Muscle of back (tissue), 3 donors: ENCODE measurements at regions not wholly inside any gene's neighbourhood (a gene's known extent, or its start where the extent isn't known, plus 50 kb on each side); places are given as distances from the start of the nearest gene placed in this dataset.

Experiments used
- DNase-seq, 3 donors: peaks; one replicate each; pipeline versions ENCODE4 v3.0.0 to v3.0.0-alpha.2; 2013

DNA sequence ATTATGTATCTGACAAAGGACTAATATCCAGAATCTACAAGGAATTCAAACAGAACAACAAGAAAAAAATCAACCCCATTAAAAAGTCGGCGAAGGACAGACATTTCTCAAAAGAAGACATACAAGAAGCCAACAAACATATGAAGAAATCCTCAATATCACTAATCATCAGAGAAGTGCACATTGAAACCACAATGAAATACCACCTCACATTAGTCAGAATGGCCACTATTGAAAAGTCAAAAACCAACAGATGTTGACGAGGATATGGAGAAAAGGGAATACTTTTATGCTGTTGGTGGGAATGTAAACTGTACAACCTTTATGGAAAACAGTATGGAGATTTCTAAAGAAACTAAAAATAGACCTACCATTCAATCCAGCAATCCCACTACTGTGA is 233.1 kb upstream of the PLSCR5 start:
- DNase-seq, result no peak

DNA sequence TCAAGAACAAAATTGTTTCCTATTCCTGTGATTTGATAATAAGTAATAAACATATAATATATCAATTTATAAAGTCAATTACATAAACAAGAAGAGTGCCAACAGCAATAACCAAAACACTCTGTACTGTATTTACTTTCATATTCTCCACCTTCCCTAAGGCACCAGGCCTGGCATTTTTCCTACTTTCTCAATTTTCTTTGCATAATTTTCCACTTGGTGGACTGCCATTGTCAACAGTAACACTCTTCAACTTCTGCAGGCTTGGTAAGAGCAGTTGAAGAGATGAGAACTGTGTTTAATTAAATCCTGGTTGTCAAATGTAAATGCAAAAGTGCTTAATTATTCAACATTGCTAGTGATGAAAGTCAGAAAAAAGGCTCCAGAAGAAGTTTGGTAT is 229.8 kb upstream of the PLSCR5 start:
- no peak for DNase-seq

DNA sequence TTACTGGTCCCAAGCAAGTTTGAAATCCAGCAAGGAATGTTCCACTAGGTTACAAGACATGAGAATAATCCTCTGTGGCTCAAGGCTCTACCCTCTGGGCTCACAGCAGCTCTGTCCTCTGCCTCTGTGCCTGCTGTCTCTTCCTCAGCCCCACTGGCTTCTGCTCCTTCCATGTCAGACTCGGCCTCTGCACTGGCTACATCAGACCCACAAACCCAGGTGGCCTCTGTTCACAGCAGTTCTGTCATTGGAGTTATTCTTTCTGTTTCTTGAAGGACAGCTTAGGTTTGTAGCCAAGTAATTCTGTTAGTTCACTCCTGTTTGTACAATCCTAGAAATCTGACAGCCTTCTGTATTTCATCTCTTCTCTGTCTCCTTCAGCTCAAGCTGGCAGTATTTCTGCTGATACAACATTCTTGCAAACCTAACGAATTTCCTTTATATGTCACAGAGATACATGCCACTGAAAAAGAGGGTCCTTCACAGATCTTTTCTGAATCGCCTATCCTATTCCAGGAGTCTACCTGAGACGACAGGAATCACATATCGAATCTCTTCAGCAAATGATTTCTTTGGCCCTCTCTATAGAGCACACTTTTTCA is 227.8 kb upstream of the PLSCR5 start:
- DNase-seq, result no peak

DNA sequence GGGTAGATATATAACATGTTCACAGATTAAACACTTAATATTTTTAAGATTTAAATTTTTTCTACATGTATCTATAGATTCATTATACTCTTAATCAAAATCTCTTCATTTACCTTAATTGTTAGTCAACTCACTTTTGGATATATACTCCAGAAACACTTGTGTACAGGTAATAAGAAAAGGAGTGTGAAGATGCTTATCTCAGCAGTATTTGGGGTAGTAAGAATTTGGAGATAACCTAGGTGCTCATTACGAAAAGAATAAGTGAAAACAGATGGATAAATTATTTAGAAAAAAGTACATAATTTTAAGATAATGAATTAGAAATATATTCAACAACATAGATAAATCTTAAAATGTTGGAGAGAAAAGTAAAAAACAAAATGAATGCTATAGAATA is 226.5 kb upstream of the PLSCR5 start:
- DNase-seq, result no peak

DNA sequence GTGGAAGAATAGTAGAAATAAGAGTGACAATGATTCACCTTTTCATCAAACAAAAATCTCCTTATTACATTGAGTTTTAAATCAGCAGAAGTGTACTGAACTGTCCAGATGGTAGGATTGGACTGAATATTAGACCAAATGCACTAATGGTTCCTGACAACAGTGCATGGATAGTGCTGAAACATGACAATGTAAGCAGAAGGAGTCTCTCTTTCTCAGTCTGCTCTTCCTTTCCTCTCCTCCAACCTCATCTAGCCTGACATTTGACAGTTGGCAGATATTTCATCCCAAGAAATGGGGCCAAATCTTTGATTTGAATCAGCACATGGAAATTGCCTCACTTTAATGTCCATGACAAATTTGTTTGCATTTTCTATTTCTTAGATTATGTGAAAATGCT is 225.1 kb upstream of the PLSCR5 start:
- DNase-seq, result no peak

DNA sequence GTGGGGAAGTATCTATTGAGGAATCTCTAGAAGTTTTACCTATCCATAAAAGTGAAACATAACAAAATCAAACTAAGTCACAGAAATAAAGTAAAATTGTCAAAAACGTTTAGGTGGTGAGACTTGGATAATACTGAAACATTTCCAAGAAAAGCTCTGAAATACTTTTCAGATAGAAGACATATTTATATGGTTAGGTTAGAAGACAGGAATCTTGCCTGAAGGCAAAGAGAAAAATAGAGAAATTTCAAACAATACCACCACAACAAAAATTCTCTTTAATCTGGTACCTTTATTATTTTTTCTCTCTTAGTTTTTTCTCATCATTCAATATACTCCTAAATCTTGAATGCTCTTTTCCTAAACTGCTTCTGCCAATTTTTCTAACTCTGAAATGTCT is 222.7 kb upstream of the PLSCR5 start:
- DNase-seq, result no peak

DNA sequence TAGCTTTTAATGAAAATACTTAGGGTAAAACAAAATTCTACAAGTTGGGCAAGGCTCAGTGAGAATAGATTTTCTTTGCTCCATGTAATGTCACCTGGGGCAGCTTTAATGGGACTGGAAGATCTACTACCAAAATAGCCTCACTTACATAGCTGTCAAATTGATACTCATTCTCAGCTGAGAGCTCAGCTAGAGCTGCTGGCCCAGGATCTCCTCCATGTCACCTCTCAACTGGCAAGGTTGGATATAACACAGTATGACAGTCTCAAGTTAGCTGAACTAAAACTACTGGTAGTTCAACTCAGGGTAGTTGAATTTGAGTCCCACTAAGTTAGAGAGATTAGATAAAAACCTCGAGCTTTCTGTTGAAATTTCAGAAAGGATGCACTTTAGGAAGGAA is 218.5 kb upstream of the PLSCR5 start:
- DNase-seq, result no peak

DNA sequence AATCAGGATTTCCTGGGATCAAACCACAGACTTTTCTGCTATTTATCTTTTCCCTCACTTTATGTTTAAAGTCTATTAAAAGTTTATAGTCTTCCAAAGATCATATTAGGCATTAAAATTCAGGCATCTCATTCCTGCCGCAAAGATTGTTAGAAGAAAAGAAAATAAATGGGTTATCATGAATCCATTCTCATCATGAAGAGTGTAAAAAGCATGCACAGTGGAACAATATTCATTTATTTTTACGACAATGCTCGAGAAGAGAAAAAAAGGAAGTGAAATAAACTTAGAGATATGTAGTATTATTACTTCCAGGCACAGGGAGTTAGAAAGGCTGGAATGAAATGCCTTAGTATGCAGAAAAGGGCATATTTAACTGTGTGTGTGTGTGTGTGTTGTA is 213.7 kb upstream of the PLSCR5 start:
- no peak for DNase-seq

DNA sequence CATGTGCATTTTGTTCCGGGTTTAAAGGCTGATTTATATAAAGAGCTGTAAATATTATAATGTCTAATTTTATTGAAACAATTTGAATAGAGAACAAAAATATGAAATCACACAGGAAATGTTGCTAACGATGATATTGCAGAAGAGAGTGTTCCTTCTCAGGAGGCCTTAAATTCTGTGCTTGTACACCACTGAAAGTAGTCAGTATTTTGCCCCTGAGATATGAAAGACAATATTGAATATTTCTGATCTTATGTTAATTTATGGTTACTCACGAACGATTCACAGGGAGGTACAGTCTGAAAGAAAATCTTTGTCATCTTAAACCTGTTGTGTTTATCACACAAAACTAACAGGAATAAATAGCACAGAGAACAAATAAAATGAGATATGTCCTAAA is 213.2 kb upstream of the PLSCR5 start:
- no peak for DNase-seq

DNA sequence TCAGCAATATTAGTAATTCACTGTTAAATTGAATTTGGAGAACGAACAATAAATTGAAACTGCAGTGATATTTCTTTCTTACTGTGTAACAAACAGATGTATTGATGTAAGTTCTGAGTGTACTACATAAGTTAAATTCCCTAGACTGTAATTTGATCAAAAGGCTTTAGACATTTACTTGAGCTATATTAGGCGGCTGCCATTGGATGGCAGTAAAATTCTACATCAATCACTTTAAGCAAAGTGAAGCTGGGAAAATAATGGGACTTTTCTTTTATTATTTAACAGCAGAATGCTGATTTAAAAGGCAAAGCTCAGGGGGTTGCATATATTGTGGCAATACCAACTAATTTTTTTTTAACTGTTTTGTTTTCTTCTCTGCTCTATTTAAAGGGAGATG is 212.6 kb upstream of the PLSCR5 start:
- DNase-seq, result peak; percentile 16 to 43 (median 41)

DNA sequence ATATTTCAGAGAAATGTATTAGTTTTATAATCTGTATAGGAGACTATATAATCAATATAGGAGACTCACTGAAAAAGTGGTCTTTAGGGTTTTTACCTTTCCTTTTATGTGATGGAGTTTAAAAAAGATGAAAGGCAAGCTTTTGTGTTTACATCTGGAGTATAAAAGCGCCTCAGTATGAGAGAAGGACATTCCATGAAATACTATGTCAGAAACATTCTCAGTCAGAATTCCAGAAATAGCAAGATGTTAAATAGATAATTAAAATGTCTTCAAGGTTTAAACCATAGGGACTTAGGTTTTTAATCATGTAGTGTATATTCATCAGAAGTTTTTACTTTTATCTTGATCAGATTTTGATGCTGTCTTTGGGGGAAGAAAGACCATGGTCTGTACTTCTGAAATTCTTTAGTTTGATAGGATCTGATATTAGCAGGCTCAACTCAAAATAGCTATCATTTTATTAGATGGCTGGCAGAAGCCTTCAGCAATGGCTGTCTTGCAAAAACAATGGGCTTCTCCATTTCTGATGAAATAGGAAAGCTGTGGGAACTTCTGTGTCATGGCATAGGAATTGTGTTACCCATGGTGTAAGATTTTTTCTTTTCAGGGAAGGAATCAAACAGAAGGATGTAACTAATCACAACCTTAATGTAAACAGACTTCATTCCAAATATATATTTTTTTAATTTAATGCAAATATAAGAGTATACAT is 209.6 kb upstream of the PLSCR5 start:
- DNase-seq, result peak in 1 of 3 donors; percentile 54

DNA sequence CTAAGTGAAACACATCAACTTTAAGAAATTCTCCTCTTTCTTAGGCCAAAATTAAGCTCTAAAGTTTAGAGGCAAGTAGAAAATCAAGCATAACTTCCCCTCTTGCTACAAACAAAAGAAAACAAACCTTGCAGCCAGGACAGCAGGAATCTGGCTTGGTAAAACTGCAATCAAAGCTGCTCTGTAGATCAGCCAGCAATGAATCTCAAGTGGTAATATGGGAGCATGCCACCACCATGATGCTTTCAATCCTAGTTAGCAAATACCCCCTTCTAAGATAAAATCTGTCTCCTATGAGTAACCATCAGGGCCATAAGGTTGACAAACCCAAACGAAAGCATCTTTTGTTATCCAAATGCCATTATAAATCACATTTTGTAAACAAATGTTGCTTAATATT is 208.3 kb upstream of the PLSCR5 start:
- DNase-seq, result no peak

DNA sequence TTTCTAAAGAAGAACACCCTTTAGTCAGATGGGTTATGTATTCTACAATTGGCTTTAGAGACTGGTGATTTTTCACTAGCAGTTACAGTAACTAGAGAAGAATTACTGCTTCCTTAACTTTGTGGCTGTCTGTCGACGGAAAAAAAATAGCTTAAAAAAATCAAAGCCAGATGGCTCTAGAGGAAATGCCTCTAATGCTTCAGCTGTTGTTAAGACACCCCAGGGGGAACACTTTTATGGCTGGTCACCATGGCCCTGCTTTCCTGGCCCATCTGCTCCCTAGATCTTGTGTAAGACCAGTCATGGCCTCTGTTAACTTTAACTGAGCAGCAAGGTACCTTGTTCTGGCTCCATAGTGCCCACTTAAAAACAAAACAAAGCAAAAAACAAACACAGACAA is 198.6 kb upstream of the PLSCR5 start:
- DNase-seq, result peak; percentile 18 to 88 (median 60)

DNA sequence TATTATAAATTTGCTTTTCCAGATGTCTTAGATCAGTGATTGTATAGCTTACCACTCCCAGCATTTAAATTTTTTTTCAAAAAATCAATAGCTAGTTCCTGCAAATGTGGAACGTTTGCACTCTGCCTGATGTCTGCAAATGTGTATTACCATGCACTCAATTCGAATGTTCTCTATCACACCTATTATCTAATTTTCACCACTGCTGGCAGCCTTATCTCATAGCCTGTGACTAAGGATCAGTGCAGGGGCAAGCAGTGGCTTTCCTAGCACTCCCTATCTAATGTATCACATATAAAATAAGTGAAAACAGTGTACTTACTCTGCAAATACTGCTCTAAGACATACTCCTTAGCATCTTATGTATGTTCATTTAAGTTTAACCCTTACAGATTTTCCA is 196.3 kb upstream of the PLSCR5 start:
- DNase-seq, result no peak

DNA sequence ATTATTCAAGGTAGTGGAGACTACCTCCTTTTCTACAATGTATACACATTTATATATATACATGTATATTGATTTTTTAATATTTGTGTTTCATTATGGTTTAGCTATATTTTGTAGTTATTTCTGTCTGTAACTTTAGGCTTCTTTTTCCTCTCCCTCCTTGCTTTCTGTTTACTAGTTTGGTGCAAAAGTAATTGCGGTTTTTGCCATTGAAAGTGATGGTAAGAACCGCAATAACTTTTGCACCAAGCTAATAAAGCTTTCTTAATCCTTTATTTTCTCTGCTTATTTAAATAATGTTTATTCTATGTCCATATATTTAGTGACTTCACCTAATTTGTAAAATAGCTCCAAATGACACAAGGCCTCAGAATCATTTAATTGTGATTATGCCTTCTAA is 195.3 kb upstream of the PLSCR5 start:
- no peak for DNase-seq

DNA sequence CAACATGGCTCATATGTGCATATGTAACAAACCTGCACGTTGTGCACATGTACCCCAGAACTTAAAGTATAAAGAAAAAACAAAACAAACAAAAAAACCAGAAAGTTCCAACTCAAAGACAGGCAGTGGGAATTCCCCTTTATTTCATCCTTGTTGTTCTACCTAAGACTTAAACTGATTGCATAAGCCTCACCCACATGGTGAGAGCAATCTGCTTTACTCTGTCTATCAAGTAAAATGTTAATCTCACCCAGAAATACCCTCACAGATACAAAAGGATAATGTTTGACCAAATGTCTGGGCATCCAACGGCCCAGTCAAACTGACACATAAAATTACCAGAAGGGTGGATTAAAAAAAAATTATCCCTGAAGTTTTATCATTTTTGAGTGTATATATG is 190.9 kb upstream of the PLSCR5 start:
- DNase-seq, result no peak

DNA sequence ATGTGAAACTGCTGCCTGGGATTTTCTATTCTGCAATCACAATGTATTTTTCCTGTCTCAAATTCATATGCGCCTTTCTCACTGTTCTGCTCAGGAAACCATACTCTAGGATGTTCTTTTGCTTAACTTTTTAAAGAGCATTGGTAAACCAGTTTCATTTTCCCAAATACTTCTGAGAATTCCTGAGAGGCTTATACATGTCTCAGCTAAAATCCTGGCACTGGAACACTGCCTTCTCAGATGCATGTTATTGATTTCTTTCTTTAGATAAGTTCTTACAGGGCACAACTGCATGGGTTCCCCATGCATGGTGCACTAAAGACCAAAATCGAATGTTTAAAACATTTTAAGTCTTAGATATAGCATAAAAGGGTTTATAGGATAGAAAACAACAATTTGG is 178.3 kb upstream of the PLSCR5 start:
- DNase-seq, result no peak

DNA sequence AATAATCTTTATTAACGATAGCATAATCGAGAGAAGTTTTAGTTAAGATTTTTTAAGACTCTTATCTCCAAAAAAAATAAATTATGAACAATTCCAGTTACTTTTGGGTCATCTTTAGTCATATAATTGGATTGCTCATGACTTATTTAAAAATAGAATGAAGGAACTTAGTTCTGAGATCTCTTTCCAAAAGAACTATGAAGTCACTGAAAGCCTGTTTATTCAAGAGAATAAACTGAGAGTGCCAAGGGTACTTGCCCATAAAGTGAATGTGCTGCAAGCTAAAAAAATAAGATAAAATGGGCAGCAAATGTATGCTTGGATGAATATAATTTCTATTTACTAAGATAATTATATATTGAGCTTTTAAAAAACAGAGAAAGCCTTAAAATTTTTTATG is 176.5 kb upstream of the PLSCR5 start:
- DNase-seq, result no peak

DNA sequence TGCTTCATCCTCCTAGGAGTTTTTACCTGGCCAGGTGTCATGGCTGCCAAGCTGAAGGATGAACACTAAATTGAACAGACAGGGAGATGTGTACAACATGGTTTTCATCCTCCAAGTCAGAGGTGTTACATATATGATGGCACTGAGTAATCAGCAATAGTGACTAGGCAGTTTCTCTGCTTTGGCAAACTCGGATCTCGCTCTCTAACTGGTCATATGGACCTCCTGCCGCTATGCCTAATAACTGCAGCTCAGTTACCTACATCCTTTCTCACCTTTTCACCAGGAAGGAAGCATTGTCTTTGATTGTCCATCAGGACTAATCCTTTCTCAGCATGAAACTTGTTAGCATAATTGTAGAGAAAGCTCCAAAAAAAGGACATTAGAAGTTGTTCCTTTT is 175.9 kb upstream of the PLSCR5 start:
- DNase-seq, result no peak

DNA sequence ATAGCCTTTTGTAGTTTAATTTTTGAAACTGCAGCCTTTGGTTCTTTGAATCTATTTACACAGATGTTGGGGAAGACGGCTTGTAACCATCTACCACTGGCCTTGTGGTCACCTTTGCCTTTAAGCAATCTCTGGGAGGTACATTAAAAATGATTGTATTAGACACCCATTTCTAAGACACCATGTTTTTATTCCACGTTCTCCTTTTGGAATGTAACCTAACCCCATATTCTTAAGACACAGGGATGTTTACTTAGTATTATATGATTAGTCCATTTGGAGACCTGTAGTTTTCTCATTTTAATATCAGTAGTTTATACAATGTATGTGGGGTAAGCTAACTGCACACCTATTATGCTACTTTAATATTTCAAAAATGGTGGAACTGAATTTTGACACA is 175.1 kb upstream of the PLSCR5 start:
- no peak for DNase-seq

DNA sequence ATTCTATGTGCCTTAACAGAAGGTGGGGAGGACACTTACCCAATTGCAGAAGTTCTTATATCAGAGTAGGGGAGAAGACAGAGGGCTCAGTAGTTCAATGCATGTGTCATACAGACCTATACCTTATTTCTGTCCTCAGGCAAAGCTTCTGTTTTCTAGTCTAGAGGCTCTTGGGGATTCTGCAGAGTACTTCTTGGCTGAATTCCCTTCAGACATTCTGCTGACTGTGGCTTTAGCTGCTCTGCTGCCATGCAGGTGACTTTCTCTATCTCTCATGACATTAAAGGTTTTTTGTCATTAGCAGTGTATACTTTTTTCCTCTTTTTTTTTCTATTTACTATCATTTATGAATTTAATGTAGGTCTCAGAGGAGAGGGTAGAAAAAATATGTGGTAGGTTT is 172.8 kb upstream of the PLSCR5 start:
- no peak for DNase-seq

DNA sequence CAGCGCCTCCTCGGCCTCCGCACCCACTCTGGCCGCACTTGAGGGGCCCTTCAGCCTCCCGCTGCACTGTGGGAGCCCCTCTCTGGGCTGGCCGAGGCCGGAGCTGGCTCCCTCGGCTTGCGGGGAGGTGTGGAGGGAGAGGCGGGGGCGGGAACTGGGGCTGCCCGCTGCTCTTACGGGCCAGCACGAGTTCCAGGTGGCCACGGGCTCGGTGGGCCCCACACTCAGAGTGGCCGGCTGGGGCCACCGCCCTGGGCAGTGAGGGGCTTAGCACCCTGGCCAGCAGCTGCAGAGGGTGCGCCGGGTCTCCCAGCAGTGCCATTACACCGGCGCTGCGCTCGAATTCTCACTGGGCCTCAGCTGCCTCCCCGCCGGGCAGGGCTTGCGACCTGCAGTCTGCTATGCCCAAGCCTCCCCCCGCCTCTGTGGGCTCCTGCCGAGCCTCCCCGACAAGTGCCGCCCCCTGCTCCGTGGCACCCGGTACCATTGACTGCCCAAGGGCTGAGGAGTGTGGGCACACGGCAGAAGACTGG is 167.1 kb upstream of the PLSCR5 start:
- DNase-seq, result no peak

DNA sequence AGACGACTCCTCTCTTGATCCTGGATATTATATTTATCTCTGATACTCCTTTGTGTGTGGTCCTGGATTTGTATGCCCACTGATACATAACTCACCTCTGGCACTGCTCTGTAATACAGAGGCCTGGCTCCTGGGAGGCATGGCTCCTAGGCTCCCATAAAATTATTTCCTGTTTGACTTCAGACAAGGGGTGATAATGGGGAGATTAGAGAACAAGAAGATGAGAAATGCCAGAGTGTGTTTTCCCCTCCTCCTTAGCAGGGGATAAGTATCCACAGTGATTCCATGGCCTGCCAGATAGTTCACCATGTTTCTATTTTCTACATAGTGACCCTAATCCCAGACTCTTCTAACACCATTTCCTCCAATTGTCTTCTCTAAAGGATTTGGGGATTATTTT is 165.7 kb upstream of the PLSCR5 start:
- DNase-seq, result no peak

DNA sequence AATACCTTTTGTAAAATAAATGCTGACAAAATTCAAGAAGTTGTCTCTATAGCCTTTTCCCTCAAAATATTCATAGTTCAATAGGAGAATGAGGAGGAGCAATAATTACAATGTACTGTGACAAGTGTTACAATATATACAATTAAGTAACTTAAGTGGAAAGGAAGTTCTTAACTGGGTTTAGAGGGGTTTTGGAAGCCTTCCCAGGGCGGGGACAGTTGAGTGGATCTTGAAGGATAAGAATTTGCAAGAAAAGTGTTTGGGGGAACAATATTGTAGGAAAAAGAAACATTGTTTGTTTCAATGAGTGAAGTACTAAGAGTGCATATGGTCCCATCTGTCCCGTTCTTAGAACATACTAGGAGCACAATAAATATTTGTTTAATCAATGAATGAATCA is 165.2 kb upstream of the PLSCR5 start:
- DNase-seq, result no peak
